ENCODE measurements at regions not wholly inside any gene's neighbourhood (a gene's known extent, or its start where the extent isn't known, plus 50 kb on each side); places are given as distances from the start of the nearest gene placed in this dataset.

GRCh38 chr2:155825876-155826275 is 506.6 kb downstream of the NR4A2 start:
- TF ChIP-seq CTCF (IDR thresholded peaks at IDR 0.05) (no peak), POLR2A (IDR thresholded peaks at IDR 0.05) (no peak), EP300 (IDR thresholded peaks at IDR 0.05) (no peak)

Measured in ovary (tissue), 3 donors.